GM18858 (cell line): ENCODE measurements at regions not wholly inside any gene's neighbourhood (a gene's known extent, or its start where the extent isn't known, plus 50 kb on each side); places are given as distances from the start of the nearest gene placed in this dataset.
"Not testable (repeated sequence)": the region's sequence is repeated elsewhere in the genome, so short reads cannot be mapped to it uniquely, and the experiment has no call there.

Experiments
- ATAC-seq: cut with Tn5 transposase; IDR thresholded peaks from one replicate; pipeline ENCODE4 v1.9.1; 2021; ENCODE audit not compliant: unreplicated experiment

DNA sequence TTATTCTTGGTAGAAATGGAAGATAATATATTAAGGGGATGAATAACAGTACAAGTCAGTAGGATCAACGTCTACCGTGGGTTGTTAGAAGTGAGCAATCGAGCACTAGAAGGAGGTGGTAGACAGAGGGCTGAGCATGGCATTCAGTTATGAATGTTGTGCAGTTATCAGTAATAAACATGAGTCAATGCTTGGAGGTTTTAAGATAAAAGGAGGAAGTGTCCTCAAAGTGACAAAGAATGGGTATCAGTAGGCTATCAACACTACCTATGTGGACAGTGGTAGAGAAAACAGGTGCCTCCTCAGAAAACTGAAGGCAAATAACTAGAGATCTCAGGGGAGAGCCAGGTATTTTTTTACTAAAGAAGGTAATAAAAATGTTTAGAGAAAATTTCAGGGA is 1607.0 kb downstream of the PCDH9 start:
- no peak for ATAC-seq

DNA sequence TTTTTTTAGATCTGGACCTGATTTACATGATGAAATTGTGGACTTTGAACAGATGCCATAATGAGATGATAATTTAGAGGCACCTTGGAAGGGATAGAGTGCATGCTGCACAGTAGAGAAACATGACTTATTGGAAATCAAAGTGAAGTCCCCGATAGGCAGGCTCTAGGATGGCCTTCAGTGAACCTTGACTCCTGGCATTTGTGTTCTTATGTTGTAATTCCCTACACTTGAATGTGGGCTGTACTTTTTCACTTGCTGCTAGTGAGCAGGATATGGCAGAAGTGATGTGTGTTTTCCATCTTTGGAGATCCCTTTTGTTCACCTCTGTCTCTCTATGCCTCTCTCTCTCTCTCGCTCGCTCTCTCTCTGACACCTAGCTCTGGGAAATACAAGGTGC is 1614.6 kb downstream of the PCDH9 start:
- ATAC-seq = no peak

DNA sequence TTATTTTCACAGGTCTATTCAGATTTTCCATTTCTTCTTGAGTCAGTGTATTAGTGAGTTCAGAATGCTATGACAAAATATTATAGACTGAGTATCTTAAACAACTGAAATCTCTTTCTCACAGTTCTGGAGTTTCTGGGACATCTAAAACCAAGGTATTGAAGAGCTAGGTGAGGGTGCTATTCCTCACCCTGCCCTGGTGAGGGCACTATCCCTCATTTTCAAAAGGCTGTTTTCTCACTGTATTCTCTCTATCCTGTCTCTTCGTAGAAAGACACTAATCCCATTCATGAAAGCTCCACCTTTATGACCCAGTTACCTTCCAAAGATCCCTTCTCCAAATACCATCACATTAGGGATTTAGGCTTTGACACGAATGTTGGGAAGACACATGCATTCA is 1617.1 kb downstream of the PCDH9 start:
- ATAC-seq = no peak

GRCh38 chr13:65609350-65609749 is 1620.8 kb downstream of the PCDH9 start:
- ATAC-seq = no peak

DNA sequence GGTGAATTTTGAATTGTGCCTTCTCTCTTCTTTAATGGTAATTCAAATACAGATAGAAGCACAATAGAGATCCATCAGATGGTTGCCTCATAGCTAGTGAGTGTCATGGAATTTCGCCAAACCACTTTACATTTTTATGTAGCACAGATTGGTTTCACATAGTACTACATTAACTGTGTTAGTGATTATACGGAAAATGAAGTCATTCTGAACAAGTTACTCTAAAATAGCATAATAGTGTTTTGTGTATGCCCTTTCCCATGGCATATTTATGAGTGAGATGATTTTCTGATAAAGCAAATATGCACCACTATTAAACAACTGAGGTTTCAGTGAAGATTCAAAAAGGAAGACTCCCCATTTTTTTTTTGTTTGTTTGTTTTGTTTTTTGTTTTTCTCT is 1623.5 kb downstream of the PCDH9 start:
- ATAC-seq = no peak

DNA sequence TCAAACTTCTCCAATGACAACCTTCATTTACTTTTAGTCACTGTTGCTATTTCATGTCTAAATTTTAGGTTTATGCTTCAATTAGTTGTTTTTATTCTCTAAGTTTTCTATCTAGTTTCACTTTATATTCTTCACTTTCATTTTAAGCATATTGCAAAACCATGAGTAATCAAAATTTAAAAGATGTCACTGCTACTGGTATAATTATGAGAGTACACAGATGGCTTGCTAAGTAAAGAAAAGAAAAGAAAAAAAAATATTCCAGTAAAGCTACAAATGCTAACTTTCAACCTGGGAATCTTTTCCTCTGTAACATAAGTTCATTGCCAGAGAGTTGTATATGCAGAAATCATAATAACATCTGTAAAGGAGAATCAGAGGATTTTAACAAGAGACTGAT is 1624.7 kb downstream of the PCDH9 start:
- no peak for ATAC-seq

DNA sequence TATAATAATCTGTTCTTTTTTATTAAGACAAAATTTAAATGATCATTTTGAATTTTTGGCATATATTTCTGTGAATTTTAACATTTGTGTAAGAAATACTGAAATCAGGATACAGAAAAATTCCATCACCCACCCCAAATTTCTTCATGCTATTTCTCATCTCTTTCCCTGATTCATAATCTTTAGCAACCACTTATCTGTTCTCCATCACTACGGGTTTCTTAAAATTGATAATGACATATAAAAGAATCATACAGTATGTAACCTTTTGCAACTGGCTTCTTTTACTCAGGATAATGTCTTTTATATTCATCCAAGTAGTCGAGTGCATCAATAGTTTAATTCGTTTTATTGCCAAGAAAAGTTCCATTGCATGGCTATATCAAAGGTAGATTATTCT is 1627.0 kb downstream of the PCDH9 start:
- ATAC-seq = no peak

DNA sequence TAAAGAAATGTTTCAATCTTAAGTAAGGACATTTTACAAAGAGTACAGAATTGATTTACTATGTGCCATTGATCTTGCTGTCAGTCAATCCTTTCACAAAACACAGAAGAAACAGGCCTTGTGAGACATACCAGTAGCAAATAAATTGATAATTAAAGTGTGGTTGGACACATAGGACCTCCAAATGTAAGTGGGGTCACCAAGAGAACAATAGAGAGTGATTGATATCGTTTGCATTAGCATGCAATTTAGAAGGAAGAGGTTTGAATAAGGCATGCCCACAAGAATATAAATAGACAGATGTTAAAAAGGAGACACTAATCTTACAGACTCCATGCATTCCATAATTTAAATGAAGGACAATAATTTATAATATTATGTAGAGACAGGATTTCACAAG is 1628.3 kb downstream of the PCDH9 start:
- ATAC-seq = no peak

DNA sequence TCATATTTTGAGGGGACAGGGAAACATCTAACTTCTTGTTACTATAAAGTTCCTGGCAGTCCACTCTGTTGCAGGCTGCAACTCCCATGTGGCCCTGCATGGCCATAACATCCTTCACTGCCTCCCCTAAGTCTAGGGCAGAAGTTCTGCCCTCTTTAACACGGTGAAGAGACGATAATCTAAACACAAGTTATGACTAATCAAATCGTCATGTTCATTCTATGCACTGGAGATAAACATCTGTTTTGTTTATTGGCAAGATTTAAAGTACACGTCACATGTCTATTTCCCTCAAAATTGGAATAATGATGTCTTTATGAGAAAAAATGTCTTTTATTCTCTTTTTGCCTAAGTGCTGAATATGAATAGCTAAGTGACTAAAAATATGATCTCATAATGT is 1629.4 kb downstream of the PCDH9 start:
- ATAC-seq = no peak

DNA sequence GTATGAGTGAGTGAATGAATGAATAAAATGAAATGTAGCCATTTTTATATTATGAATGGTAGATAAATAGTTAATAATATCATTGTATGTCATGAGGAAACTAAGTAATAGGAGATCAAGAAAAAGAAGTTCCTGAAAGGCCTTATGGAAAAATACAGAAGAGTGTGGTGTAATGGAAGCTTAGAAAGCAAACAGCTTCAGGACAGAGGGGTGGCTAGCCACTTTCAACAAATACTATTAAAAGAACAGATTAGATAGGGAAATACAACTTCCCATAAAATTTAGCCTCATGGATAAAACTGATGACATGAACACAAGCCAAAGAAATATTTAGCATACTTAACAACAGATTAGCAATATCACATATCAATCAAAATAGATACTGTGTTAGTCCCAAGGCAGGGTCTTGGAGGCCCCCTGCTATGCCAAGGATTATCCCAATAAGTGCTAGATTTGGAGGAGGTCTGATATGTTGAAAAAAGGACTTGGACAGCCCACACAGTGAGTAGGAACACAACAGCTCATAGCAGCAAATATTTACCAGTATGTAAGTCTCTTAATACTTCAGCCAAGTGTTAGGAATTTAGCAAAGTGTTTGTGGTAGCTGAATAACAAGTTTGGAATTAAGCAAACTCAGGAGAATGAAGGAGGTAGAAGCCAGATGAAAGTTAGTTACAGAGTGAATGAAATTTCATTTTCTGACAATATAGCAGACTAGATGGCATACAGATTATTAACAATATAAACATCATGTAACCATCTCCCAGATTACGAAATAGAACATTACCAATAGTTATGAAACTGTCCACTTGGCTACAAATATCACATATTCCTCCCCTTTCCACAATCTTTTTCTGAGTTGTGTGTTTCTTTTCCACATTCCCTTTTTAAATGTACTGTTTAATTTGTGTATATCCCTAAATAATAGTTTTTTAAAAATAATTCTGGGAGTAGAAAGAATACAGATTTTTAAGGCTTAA is 1632.0 kb downstream of the PCDH9 start:
- ATAC-seq = no peak

DNA sequence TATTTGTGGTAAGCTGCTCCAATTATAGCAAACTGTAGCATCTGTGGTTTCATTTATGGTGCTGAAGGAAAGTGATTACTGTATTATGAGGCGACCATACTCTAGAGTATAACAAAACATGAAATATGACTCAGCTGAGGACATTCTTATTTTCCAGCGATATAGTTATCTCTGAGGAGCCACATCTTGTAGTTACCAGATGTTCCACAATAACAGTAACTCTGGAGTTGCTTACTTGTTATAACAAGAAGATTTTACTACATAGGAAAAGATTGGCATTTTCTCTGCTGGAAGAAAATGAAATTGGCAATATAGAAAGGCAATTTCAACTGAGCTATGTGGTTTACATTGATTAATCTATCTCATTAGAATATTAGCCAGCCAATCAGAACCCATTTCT is 1634.2 kb downstream of the PCDH9 start:
- ATAC-seq = no peak

DNA sequence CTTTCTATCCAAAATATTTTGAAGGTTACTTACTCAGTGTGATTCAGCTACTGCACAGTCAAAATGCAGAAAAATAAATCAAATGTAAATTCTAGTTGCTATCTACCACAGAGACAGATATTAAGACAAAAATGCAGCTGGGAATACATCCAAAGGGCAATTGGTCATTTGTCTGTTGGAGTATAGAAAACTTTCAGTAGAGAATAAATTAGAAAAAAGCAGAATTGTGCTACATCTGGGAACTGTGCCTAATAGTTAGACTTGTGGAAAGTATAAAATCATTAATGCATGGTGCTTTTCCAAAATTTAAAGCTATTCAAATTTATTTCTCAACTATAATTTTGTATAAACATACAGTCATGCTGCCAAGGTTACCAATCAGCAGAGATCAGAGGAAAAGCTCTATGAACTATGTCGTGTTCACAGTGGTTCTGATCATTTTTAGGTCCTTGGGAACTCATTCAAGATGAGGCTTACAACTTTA is 1635.8 kb downstream of the PCDH9 start:
- no peak for ATAC-seq

DNA sequence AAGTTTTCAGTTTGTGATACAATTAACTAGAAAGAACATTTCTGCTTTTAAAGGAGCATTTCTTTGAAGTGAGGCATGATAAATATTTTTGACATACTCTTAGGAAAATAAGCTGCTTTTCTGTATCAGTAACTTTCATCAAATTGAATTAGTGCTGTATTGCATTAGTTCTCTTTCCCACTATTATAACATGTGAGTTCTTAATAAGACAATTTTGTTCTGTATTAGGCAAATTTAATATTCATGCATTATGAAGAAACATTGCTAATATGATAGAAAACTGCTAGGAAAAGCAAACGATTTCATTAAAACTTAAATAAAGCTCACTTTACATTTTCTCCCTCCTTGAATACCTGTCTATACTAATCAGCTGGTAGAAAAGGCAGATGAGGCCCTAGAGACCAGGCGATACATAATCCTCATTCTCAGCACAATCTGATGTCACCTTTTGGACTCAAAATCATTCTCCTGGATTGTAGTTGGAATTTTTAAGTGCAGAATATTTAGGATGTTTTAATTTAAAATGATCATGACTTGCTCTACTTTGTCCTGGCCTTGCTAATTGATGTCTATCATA is 1636.8 kb downstream of the PCDH9 start:
- no peak for ATAC-seq

DNA sequence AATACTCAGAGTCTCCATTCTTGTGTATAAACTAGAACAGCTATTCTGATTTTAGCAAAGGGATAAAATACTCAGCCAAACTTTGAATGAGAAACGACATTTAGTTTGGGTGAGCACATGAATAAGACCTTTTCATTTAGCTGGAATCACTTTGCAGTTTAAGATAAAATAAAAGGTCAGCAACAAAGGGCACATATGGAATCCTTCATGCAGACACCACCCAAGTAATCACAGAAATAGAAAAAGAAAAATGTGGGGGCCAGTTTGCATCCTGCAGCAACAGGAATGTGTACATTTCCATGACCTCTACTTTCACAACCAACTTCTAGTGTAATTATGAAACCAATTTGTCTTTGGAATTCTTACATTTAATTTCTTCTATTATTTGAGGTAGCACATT is 1637.4 kb downstream of the PCDH9 start:
- no peak for ATAC-seq

GRCh38 chr13:65585346-65585745 is 1644.8 kb downstream of the PCDH9 start:
- no peak for ATAC-seq

DNA sequence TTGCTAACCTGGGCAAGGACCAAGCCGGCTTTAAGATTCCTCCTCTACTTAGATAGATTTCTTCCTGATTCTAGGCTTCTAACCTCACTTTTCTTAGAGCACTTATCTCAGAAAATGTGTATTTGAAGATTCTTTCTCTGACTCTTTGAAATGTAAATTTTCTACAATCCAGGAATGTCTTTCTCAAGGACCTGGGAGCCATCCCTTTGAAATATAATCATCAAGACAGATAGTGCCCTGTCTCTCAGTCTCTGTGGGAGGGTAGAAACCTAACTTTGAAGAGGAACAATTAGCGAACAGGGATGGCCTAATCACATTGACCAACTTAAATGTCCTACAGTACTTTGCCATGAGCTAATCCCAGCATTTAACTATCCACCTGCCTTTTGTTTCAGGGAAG is 1646.0 kb downstream of the PCDH9 start:
- no peak for ATAC-seq

DNA sequence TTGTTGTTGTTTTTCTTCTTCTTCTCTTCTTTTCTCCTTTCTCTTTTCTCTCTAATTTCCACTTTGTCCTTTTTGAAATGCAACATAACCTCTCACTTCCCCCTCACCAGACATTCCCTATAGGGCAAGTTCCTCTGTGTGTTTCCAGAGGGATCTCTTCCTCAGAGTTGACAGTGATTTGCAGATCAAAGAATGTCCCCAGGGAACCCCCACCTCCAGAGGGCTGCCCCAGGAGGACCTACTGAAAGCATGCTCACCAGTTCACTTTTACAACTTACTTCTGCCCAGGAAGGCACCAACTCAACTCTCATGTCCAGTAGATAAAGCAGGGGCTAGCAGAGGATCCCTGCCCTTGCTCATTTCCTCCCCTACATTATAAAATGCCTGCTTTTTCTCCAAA is 1648.0 kb downstream of the PCDH9 start:
- ATAC-seq = no peak

DNA sequence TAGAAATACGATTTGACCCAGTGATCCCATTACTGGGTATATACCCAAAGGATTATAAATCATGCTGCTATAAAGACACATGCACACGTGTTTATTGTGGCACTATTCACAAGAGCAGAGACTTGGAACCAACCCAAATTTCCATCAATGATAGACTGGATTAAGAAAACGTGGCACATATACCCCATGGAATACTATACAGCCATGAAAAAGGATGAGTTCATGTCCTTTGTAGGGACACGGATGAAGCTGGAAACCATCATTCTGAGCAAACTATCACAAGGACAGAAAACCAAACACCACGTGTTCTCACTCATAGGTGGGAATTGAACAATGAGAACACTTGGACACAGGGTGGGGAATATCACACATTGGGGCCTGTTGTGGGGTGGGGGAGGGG is 1665.6 kb downstream of the PCDH9 start:
- not testable (repeated sequence) for ATAC-seq

- ATAC-seq = no peak
Measured at GRCh38 chr13:65562305-65562704, 1667.8 kb downstream of the PCDH9 start.

DNA sequence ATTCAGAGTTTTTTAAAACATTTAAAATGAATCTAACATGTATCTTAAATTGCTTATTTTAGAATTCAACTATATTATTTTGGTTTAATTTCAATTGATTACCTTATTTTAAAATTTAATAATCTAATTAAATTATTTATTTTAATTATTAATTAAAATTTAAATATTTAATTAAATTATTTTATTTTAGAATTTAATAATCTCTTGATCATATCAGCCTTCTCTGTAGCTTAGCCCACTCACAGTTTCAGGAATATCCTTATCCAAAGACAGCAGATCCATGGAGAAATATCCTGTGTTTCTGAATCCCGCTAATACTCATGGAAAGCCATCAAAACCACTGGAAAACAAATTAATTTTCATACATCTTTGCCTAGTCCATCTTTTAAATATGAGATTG is 1669.2 kb downstream of the PCDH9 start:
- no peak for ATAC-seq

DNA sequence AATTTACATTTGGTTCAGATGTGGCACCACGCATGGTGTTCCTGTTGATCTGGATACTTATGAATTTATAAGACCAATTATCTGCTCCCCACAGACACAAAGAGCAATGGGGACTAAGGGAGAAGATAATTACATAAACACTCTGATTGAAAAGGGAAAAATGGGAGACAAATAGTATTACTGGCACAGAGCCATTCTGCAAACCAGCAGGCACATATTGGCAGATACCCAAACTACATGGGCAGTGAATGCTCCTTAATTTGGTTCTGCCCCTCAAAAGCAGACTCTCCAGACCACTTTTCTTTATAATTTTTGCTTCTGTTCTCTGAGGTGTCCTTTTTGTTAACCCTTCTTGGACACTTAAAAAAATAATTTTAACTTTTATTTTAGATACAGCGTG is 1674.2 kb downstream of the PCDH9 start:
- no peak for ATAC-seq

DNA sequence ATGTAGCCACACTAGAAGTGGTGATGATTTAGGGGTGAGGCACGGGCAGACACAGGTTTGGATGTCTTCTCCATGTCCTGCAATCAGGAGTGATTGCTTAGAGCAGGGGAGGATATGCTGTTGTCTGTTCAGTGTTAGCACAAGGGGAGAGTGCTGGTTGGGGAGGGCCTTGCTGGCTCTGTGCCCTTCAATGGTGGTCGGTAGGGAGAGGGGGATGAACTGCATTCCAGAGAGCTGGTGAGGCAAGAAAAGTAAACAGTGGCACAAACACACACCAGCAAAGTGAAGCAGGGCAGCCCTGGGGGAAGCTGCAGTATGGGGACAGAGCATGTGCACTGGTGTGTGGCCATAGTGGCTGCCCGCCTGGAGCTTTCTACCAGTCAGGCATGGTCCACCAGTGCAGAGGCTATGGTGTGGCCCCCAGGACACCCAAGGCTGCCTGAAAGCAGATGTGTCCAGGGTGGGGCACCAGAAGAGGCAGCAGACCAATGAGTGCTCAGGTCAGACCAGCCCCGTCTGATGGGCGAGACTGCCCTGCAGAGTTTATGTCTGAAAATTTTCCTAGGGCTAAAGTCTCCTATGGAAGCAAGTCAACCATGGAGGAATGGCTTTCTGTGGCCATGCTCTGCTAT is 1676.9 kb downstream of the PCDH9 start:
- ATAC-seq = no peak
